ENCODE measurements at regions not wholly inside any gene's neighbourhood (a gene's known extent, or its start where the extent isn't known, plus 50 kb on each side); places are given as distances from the start of the nearest gene placed in this dataset.

- Histone ChIP-seq H3K4me1 (ENCODE audit: insufficient read depth) (no peaks in the 10 kb centered on the region), H3K27ac (ENCODE audit: low read depth) (no peak overlapping the region), H3K4me3 (ENCODE audit: low read depth, low read length) (no peak overlapping the region), H3K36me3 (ENCODE audit: insufficient read depth) (no peaks in the 10 kb centered on the region)
- DNase-seq (ENCODE audit: extremely low spot score), result no peak
- 88% methylated on average over 2 of the region's 2 CpGs for WGBS
Observed at GRCh38 chr6:126253431-126253830, 86.5 kb upstream of the CENPW start.

- Histone ChIP-seq H3K36me3 (ENCODE audit: insufficient read depth) (no peaks in the 10 kb centered on the region), H3K4me1 (ENCODE audit: insufficient read depth) (no peaks in the 10 kb centered on the region), H3K4me3 (ENCODE audit: low read depth, low read length) (no peak overlapping the region), H3K27ac (ENCODE audit: low read depth) (no peak overlapping the region)
- 92% methylated on average over 18 of the region's 18 CpGs for WGBS
- no peak for DNase-seq (ENCODE audit: extremely low spot score)
Observed at GRCh38 chr6:126258150-126258549, 81.8 kb upstream of the CENPW start.

DNA sequence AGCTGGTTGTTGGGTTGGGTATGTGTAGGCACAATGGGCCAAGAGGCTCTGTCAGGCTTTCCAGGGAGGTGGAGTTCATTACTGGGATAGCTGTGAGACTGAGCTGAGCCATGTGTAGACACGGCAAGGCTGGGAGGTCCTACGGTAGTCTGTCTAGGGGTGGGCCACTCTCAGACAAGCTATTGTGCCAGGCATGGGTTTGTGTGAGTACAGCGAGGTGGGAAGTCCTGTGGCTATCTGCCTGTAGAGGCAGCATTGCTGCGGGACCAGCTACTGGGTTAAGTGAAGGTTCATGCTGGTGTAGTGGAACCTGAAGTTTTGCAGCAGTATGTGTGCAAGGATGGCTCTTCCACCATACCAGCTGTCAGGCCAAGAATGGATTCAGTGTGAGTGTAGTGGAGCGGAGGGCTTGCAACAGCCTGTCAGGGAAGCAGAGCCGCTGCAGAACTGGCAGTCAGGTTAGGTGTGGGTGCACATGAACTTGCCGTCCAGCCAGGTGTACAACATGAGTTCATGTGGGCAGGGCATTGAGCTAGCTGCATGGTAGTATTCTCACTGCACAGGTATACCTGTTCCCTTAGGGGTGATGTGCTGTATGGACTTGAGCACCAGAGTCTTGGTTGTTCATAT, 78.0 kb upstream of the CENPW start:
- 95% methylated on average over 7 of the region's 7 CpGs for WGBS
- Histone ChIP-seq H3K4me3 (ENCODE audit: low read depth, low read length) (no peak overlapping the region), H3K27ac (ENCODE audit: low read depth) (no peak overlapping the region), H3K36me3 (ENCODE audit: insufficient read depth) (no peaks in the 10 kb centered on the region), H3K4me1 (ENCODE audit: insufficient read depth) (no peaks in the 10 kb centered on the region)
- DNase-seq (ENCODE audit: extremely low spot score), result no peak

- DNase-seq (ENCODE audit: extremely low spot score), result no peak
- Histone ChIP-seq H3K36me3 (ENCODE audit: insufficient read depth) (no peaks in the 10 kb centered on the region), H3K4me1 (ENCODE audit: insufficient read depth) (no peaks in the 10 kb centered on the region), H3K4me3 (ENCODE audit: low read depth, low read length) (no peak overlapping the region), H3K27ac (ENCODE audit: low read depth) (no peak overlapping the region)
- 86% methylated on average over 1 of the region's 1 CpG for WGBS
Observed at GRCh38 chr6:126264265-126264664, 75.7 kb upstream of the CENPW start.

DNA sequence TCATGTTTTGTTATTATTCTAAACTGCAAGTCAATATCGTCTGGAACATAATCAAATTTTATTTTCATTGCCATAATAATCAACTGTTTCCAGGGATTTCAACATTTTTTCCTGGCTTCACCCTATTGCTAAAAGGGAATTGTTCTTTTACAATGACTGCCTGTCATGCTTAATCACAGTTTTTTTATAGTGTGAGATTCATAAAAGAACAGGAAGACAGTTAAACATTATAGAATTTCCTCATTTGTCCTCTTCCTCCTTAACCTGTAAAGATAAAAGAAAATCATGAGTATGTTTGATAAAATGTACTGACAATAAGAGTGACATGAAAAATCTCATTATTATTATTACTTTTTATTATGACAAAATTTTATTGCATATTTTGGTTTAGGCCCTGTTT, 73.3 kb upstream of the CENPW start:
- no peaks in the 10 kb centered on the region for H3K36me3 ChIP-seq (ENCODE audit: insufficient read depth)
- no peaks in the 10 kb centered on the region for H3K4me1 ChIP-seq (ENCODE audit: insufficient read depth)
- WGBS, result 67% methylated on average over 1 of the region's 1 CpG
- no peak overlapping the region for H3K4me3 ChIP-seq (ENCODE audit: low read depth, low read length)
- no peak for DNase-seq (ENCODE audit: extremely low spot score)
- no peak overlapping the region for H3K27ac ChIP-seq (ENCODE audit: low read depth)

GRCh38 chr6:126267626-126268025, 72.3 kb upstream of the CENPW start:
- Histone ChIP-seq H3K4me1 (ENCODE audit: insufficient read depth) (no peaks in the 10 kb centered on the region), H3K36me3 (ENCODE audit: insufficient read depth) (no peaks in the 10 kb centered on the region), H3K4me3 (ENCODE audit: low read depth, low read length) (no peak overlapping the region), H3K27ac (ENCODE audit: low read depth) (no peak overlapping the region)
- DNase-seq (ENCODE audit: extremely low spot score), result no peak
- 65% methylated on average over 1 of the region's 1 CpG for WGBS

- no peak for DNase-seq (ENCODE audit: extremely low spot score)
- H3K27ac ChIP-seq (ENCODE audit: low read depth), result no peak overlapping the region
- H3K4me1 ChIP-seq (ENCODE audit: insufficient read depth), result no peaks in the 10 kb centered on the region
- no peak overlapping the region for H3K4me3 ChIP-seq (ENCODE audit: low read depth, low read length)
- H3K36me3 ChIP-seq (ENCODE audit: insufficient read depth), result no peaks in the 10 kb centered on the region
- 69% methylated on average over 2 of the region's 2 CpGs for WGBS
Observed at GRCh38 chr6:126268092-126268491, 71.8 kb upstream of the CENPW start.

DNA sequence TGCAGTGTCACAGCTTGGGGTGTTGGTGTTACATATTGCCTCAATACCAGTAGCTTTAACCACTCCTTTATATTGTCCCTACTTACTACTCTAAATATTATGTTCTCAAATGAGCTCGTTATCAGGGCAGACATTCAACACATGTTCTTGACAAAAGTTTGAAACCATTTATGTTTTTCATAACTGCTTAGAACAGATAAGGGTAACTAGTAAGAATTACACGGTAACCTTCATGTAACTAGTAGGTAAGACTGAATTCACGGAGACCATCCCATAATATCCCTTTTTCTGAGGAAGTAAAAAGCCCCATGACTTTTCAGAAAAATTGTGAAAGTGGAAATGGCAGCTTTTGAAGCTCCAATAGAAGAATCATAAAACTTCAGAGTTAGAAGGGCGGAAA, 59.6 kb upstream of the CENPW start:
- no peak overlapping the region for H3K27ac ChIP-seq (ENCODE audit: low read depth)

DNA sequence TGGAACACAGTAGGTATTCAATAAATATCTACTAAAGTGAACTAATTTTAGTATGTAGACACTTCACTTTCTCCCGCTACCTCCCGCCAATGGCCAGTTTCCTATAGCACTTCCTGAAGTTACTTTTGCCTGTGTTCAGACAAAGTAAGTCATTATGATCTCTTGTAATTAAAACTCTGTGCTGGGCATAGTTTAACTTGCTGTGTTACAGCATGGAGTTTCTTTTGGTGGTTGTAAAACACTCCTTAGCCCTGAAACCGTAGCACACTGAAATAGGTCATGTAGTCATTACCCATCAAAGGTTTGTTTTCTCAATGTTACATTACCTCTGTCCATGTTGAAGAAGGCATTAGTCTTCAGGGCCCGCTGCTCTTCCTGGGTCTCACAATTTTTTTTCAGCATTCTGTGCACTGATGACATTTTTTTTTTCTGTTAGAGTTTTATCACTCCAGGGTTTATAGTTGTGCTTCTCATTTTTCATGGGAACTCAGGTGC, 54.0 kb upstream of the CENPW start:
- WGBS, result 74% methylated on average over 4 of the region's 4 CpGs
- Histone ChIP-seq H3K4me1 (ENCODE audit: insufficient read depth) (no peaks in the 10 kb centered on the region), H3K36me3 (ENCODE audit: insufficient read depth) (no peaks in the 10 kb centered on the region), H3K4me3 (ENCODE audit: low read depth, low read length) (no peak overlapping the region), H3K27ac (ENCODE audit: low read depth) (no peak overlapping the region)
- DNase-seq (ENCODE audit: extremely low spot score), result no peak

More for the DNA sequence above, 59.6 kb upstream of the CENPW start:
- WGBS, result 85% methylated on average over 4 of the region's 4 CpGs
- H3K4me1 ChIP-seq (ENCODE audit: insufficient read depth), result no peaks in the 10 kb centered on the region
- no peak overlapping the region for H3K4me3 ChIP-seq (ENCODE audit: low read depth, low read length)
- no peaks in the 10 kb centered on the region for H3K36me3 ChIP-seq (ENCODE audit: insufficient read depth)
- no peak for DNase-seq (ENCODE audit: extremely low spot score)

Data from urinary bladder (tissue), 3 donors.